ENCODE measurements at regions not wholly inside any gene's neighbourhood (a gene's known extent, or its start where the extent isn't known, plus 50 kb on each side); places are given as distances from the start of the nearest gene placed in this dataset.
"Not testable (repeated sequence)": the region's sequence is repeated elsewhere in the genome, so short reads cannot be mapped to it uniquely, and the experiment has no call there.

DNA sequence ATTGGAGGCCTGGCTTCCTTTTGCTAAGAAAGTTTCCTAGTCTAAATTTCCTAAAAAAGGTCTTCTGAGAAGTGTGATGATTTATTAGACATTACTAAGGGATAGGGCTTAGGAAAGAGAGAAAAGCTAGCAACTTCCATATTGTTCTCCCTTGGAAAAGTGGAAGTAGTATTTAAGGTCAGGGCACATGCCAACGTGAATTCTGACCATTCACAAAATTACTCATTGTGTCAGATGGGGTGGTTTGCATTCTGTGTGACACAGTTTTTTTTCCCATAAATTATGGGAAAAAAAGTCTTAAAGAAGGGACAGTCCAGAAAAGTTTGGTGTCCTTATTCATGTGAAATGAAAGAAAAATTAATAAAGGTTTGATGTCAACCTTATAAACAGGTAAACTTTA is 110.0 kb upstream of the ARRDC3 start:
- no peaks in the 10 kb centered on the region for H3K27me3 ChIP-seq
- no peak for DNase-seq

DNA sequence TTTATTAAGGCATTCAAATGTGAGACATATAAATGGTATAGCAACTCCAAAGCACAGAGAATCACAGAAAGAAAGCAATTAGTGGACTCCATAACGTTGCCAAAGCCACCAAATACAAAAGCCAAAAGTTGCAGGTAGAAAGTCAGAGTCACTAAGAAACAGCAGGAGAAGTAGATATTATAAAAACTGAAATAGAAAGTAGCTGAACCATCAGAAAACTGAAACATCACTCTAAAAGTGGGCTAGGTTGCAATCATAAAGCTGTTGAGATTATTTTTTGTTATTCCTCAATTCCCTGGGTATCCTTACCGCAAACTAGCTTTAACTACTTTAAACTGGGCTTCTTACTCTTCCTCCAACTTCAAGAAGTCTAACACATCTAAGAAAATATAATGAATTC is 108.1 kb upstream of the ARRDC3 start:
- Histone ChIP-seq H3K27ac (no peak overlapping the region), H3K9me3 (no peaks in the 10 kb centered on the region), H3K36me3 (no peaks in the 10 kb centered on the region), H3K4me1 (no peaks in the 10 kb centered on the region), H3K27me3 (no peaks in the 10 kb centered on the region), H3K4me3 (no peak overlapping the region)
- TF ChIP-seq, protein P1, sequence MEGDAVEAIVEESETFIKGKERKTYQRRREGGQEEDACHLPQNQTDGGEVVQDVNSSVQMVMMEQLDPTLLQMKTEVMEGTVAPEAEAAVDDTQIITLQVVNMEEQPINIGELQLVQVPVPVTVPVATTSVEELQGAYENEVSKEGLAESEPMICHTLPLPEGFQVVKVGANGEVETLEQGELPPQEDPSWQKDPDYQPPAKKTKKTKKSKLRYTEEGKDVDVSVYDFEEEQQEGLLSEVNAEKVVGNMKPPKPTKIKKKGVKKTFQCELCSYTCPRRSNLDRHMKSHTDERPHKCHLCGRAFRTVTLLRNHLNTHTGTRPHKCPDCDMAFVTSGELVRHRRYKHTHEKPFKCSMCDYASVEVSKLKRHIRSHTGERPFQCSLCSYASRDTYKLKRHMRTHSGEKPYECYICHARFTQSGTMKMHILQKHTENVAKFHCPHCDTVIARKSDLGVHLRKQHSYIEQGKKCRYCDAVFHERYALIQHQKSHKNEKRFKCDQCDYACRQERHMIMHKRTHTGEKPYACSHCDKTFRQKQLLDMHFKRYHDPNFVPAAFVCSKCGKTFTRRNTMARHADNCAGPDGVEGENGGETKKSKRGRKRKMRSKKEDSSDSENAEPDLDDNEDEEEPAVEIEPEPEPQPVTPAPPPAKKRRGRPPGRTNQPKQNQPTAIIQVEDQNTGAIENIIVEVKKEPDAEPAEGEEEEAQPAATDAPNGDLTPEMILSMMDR (IDR thresholded peaks at IDR 0.05): no peak
- intact Hi-C loops (cut with DNase I; ENCODE audit: low total_unique reads): no loop called here
- DNase-seq: no peak

More for the DNA sequence above, 110.0 kb upstream of the ARRDC3 start:
- intact Hi-C loops (cut with DNase I; ENCODE audit: low total_unique reads): no loop called here
- TF ChIP-seq, protein P1 (IDR thresholded peaks at IDR 0.05): no peak
- Histone ChIP-seq H3K9me3 (no peaks in the 10 kb centered on the region), H3K4me1 (no peaks in the 10 kb centered on the region), H3K27ac (no peak overlapping the region), H3K4me3 (no peak overlapping the region), H3K36me3 (no peaks in the 10 kb centered on the region)

DNA sequence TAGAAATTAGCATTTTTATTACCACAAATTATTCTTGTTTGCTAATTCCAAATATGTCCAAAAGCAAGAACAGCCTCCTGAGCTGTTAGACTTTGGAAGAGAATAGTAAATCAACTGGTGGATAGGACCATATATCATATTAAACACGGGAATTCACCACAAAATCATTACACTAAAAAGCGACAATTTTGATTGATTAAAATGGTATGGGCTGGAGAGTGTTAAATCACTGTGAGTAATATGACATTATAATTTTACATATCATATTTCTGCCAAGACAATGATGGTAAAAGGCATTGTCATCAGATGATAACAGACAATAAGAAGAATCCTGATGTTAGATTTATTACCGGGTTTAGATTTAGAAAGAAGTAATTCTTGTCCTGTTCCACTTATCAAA is 107.2 kb upstream of the ARRDC3 start:
- Histone ChIP-seq H3K4me1 (no peaks in the 10 kb centered on the region), H3K9me3 (no peaks in the 10 kb centered on the region), H3K4me3 (no peak overlapping the region), H3K27me3 (no peaks in the 10 kb centered on the region), H3K27ac (no peak overlapping the region), H3K36me3 (no peaks in the 10 kb centered on the region)
- intact Hi-C loops (cut with DNase I; ENCODE audit: low total_unique reads): no loop called here
- TF ChIP-seq, protein P1 (IDR thresholded peaks at IDR 0.05): no peak
- no peak for DNase-seq

DNA sequence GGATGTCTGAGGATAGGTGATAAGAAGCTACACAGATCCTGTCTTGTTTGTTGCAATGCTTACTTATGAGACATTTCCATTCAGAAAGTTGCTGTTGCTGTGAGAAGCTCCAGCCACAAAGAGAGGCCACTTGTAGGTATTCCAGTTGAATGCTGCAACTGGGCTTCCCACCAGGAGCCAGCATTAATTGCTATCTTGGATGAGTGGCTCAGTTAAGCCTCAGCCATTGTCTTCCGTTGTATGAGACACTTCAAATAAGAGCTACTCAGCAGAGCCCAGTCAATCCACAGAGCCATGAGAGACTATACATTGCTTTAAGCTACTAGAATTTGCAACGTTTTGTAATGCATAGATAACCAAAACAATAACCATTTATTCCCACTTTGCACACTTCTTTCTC is 104.3 kb upstream of the ARRDC3 start:
- TF ChIP-seq, protein P1 (IDR thresholded peaks at IDR 0.05): no peak
- intact Hi-C loops (cut with DNase I; ENCODE audit: low total_unique reads): no loop called here

DNA sequence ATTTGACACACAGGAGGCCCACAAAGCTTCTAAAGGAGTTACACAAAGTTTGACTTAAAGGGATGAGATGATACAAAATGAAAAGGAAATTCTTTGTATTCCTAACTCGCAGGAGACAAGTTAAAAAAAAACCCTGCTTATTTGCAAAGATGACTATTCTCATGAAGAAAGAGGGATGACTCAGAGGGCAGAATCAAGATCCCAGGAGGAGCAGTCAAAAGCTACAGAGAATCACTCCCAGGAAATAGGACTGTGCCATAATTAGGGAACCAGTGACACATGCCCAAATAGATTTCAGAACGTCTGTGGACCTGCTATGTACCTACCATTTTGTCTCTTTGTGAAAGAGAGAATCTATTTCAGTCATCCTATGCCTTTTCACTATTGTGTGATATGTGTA is 103.5 kb upstream of the ARRDC3 start:
- Histone ChIP-seq H3K36me3 (no peaks in the 10 kb centered on the region), H3K27ac (no peak overlapping the region), H3K27me3 (no peaks in the 10 kb centered on the region), H3K4me3 (no peak overlapping the region), H3K4me1 (no peaks in the 10 kb centered on the region), H3K9me3 (no peaks in the 10 kb centered on the region)
- TF ChIP-seq, protein P1 (IDR thresholded peaks at IDR 0.05): no peak
- intact Hi-C loops (cut with DNase I; ENCODE audit: low total_unique reads): no loop called here
- no peak for DNase-seq

More for the DNA sequence above, 104.3 kb upstream of the ARRDC3 start:
- H3K27me3 ChIP-seq: no peaks in the 10 kb centered on the region
- H3K9me3 ChIP-seq: no peaks in the 10 kb centered on the region
- H3K27ac ChIP-seq: no peak overlapping the region
- H3K4me1 ChIP-seq: no peaks in the 10 kb centered on the region
- H3K36me3 ChIP-seq: no peaks in the 10 kb centered on the region
- no peak for DNase-seq
- H3K4me3 ChIP-seq: no peak overlapping the region

DNA sequence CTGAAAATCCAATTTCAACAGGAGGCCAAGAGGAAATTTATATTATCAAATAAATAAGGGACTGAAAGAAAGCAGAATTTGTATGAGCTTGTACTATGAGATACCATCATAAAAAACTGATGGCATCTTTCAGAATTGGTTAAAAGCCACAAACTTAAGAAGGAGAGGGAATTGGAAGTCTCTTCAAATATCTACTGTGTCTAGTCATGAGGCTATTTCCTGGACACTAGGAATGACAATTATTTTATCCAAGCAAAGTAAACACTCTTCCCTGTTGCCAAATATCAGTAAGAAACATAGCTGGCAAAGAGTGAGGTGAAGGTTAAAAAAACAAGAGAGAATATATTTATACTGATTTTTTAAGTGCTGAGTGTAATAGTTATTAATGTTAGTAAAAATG is 101.5 kb upstream of the ARRDC3 start:
- no peak overlapping the region for H3K4me3 ChIP-seq
- no peaks in the 10 kb centered on the region for H3K36me3 ChIP-seq
- intact Hi-C loops (cut with DNase I; ENCODE audit: low total_unique reads): no loop called here
- no peaks in the 10 kb centered on the region for H3K4me1 ChIP-seq
- no peak for DNase-seq
- H3K9me3 ChIP-seq: no peaks in the 10 kb centered on the region
- H3K27me3 ChIP-seq: no peaks in the 10 kb centered on the region
- TF ChIP-seq, protein P1 (IDR thresholded peaks at IDR 0.05): no peak
- no peak overlapping the region for H3K27ac ChIP-seq

DNA sequence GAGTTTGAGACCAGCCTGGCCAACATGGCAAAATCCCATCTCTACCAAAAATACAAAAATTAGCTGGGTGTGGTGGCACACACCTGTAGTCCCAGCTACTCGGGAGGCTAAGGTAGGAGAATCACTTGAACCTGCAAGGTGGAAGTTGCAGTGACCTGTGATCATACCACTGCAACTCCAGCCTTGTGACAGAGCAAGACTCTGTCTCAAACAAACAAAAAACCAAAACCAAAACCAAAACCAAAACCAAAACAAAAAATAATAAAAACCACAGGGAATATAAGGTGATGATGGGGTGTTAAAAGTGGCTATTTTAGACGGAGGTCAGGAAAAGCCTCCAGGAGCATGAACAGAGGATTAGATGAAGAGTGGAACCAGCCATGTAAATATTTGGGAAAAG is 96.3 kb upstream of the ARRDC3 start:
- H3K27me3 ChIP-seq; DNase-seq; H3K9me3 ChIP-seq; H3K27ac ChIP-seq; H3K4me1 ChIP-seq; intact Hi-C loops (cut with DNase I; ENCODE audit: low total_unique reads); H3K36me3 ChIP-seq; H3K4me3 ChIP-seq: not testable (repeated sequence)

All from tibial artery (tissue), 4 donors.